ENCODE measurements at regions not wholly inside any gene's neighbourhood (a gene's known extent, or its start where the extent isn't known, plus 50 kb on each side); places are given as distances from the start of the nearest gene placed in this dataset.

- ChIA-PET CTCF (no interaction called here), POLR2A (no interaction called here)
- H3K27ac Mint-ChIP-seq: no peak overlapping the region
- no peak overlapping the region for H3K4me3 Mint-ChIP-seq
- Histone ChIP-seq H3K4me3 (ENCODE audit: low read length) (no peak overlapping the region), H3K36me3 (ENCODE audit: insufficient read depth, low read length) (no peaks in the 10 kb centered on the region), H3K9me3 (ENCODE audit: control insufficient read depth in 1 of 2, insufficient read depth in 1 of 2, low read length in 2 of 2) (no peaks in the 10 kb centered on the region), H3K27me3 (ENCODE audit: control insufficient read depth in 1 of 2, insufficient read depth in 2 of 2, low read length in 2 of 2) (no peaks in the 10 kb centered on the region), H3K4me1 (ENCODE audit: insufficient read depth, low read length) (no peaks in the 10 kb centered on the region), H3K27ac (ENCODE audit: low read depth in 1 of 2, low read length in 2 of 2) (no peak overlapping the region)
- H3K4me1 Mint-ChIP-seq (ENCODE audit: low read depth): no peaks in the 10 kb centered on the region
- ATAC-seq (ENCODE audit: poor library complexity) (no peak), DNase-seq (no peak)
- H3K36me3 Mint-ChIP-seq (ENCODE audit: low read depth): no peaks in the 10 kb centered on the region
- H3K27me3 Mint-ChIP-seq: no peaks in the 10 kb centered on the region
- no peaks in the 10 kb centered on the region for H3K9me3 Mint-ChIP-seq
- intact Hi-C loops (cut with DNase I, micrococcal nuclease): no loop called here
- TF ChIP-seq CTCF (IDR thresholded peaks at IDR 0.05): no peak
These were observed 238.7 kb upstream of the SOX4 start for GRCh38 chr6:21354805-21355238.

- DNase-seq (no peak), ATAC-seq (ENCODE audit: poor library complexity) (no peak)
- Histone ChIP-seq H3K4me3 (ENCODE audit: low read length) (no peak overlapping the region), H3K36me3 (ENCODE audit: insufficient read depth, low read length) (no peaks in the 10 kb centered on the region), H3K27me3 (ENCODE audit: control insufficient read depth in 1 of 2, insufficient read depth in 2 of 2, low read length in 2 of 2) (no peaks in the 10 kb centered on the region), H3K27ac (ENCODE audit: low read depth in 1 of 2, low read length in 2 of 2) (no peak overlapping the region), H3K4me1 (ENCODE audit: insufficient read depth, low read length) (no peaks in the 10 kb centered on the region), H3K9me3 (ENCODE audit: control insufficient read depth in 1 of 2, insufficient read depth in 1 of 2, low read length in 2 of 2) (no peaks in the 10 kb centered on the region)
- Mint-ChIP-seq H3K4me3 (no peak overlapping the region), H3K27ac (no peak overlapping the region), H3K27me3 (no peaks in the 10 kb centered on the region), H3K36me3 (ENCODE audit: low read depth) (no peaks in the 10 kb centered on the region), H3K4me1 (ENCODE audit: low read depth) (no peaks in the 10 kb centered on the region), H3K9me3 (no peaks in the 10 kb centered on the region)
- POLR2A ChIA-PET: no interaction called here
- intact Hi-C loops (cut with DNase I, micrococcal nuclease): no loop called here
- no peak for TF ChIP-seq CTCF (IDR thresholded peaks at IDR 0.05)
- CTCF ChIA-PET: no interaction called here
These were observed 237.9 kb upstream of the SOX4 start for GRCh38 chr6:21355638-21356037.

- H3K9me3 ChIP-seq (ENCODE audit: control insufficient read depth in 1 of 2, insufficient read depth in 1 of 2, low read length in 2 of 2): no peaks in the 10 kb centered on the region
- no peaks in the 10 kb centered on the region for H3K36me3 Mint-ChIP-seq (ENCODE audit: low read depth)
- no peaks in the 10 kb centered on the region for H3K9me3 Mint-ChIP-seq
- ChIA-PET CTCF (no interaction called here), POLR2A (no interaction called here)
- ATAC-seq (ENCODE audit: poor library complexity) (no peak), DNase-seq (no peak)
- H3K27me3 Mint-ChIP-seq: no peaks in the 10 kb centered on the region
- H3K4me3 ChIP-seq (ENCODE audit: low read length): no peak overlapping the region
- intact Hi-C loops (cut with DNase I, micrococcal nuclease): no loop called here
- no peaks in the 10 kb centered on the region for H3K27me3 ChIP-seq (ENCODE audit: control insufficient read depth in 1 of 2, insufficient read depth in 2 of 2, low read length in 2 of 2)
- no peak overlapping the region for H3K4me3 Mint-ChIP-seq
- no peaks in the 10 kb centered on the region for H3K4me1 ChIP-seq (ENCODE audit: insufficient read depth, low read length)
- H3K27ac Mint-ChIP-seq: no peak overlapping the region
- TF ChIP-seq CTCF (IDR thresholded peaks at IDR 0.05): no peak
- no peak overlapping the region for H3K27ac ChIP-seq (ENCODE audit: low read depth in 1 of 2, low read length in 2 of 2)
- H3K4me1 Mint-ChIP-seq (ENCODE audit: low read depth): no peaks in the 10 kb centered on the region
- no peaks in the 10 kb centered on the region for H3K36me3 ChIP-seq (ENCODE audit: insufficient read depth, low read length)
These were observed 236.3 kb upstream of the SOX4 start for GRCh38 chr6:21357262-21357661.

Data from CD4-positive, alpha-beta T cell (primary cell).